KMS-11 (cell line): ENCODE measurements at regions not wholly inside any gene's neighbourhood (a gene's known extent, or its start where the extent isn't known, plus 50 kb on each side); places are given as distances from the start of the nearest gene placed in this dataset.

Experiments
- H2AFZ ChIP-seq: fragments of 200-600 bp; sonication (generic); 2 replicates; pipeline ENCODE4 v1.6.1; 2016; ENCODE audit warnings: antibody characterized with exemption, mixed run types, low read depth
- H3K27ac ChIP-seq: fragments of 200-600 bp; sonication (generic); 2 replicates; pipeline ENCODE4 v1.6.1; 2016; ENCODE audit warnings: mild to moderate bottlenecking, mixed run types
- H3K27me3 ChIP-seq: fragments of 200-600 bp; sonication (generic); 2 replicates; pipeline ENCODE4 v1.6.1; 2017; ENCODE audit warnings: mild to moderate bottlenecking, low read depth, mixed run types, moderate library complexity; ENCODE audit not compliant: insufficient read depth
- H3K36me3 ChIP-seq: fragments of 200-600 bp; sonication (generic); 2 replicates; pipeline ENCODE4 v1.6.1; 2017; ENCODE audit warnings: mild to moderate bottlenecking, mixed run types; ENCODE audit not compliant: insufficient read depth
- H3K4me1 ChIP-seq: fragments of 200-600 bp; sonication (generic); 2 replicates; pipeline ENCODE4 v1.6.1; 2016; ENCODE audit warnings: mild to moderate bottlenecking, low read depth, mixed run types; ENCODE audit not compliant: poor library complexity, severe bottlenecking
- H3K4me2 ChIP-seq: fragments of 200-600 bp; sonication (generic); 2 replicates; pipeline ENCODE4 v1.7.0; 2016; ENCODE audit warnings: mild to moderate bottlenecking, mixed run types
- H3K4me3 ChIP-seq: fragments of 200-600 bp; sonication (generic); IDR thresholded peaks from 2 replicates; pipeline ENCODE4 v1.6.1; 2017; ENCODE audit warnings: low read depth, low read length, mixed read lengths; ENCODE audit not compliant: insufficient read depth
- H3K79me2 ChIP-seq: fragments of 200-600 bp; sonication (generic); 2 replicates; pipeline ENCODE4 v1.6.1; 2016; ENCODE audit warnings: low read depth, mixed run types; ENCODE audit not compliant: insufficient read depth
- H3K9ac ChIP-seq: fragments of 200-600 bp; sonication (generic); 2 replicates; pipeline ENCODE4 v1.6.1; 2016; ENCODE audit warnings: mild to moderate bottlenecking, mixed run types
- H4K20me1 ChIP-seq: fragments of 200-600 bp; sonication (generic); 2 replicates; pipeline ENCODE4 v1.6.1; 2016; ENCODE audit warnings: mild to moderate bottlenecking, mixed run types; ENCODE audit not compliant: insufficient read depth
- TF ChIP-seq, protein P1 (sequence below): fragments of 200-600 bp; sonication (generic); conservative IDR thresholded peaks from 2 replicates; pipeline ENCODE4 v1.6.1; 2017; ENCODE audit warnings: low read depth, mild to moderate bottlenecking, antibody characterized with exemption, low read length, moderate library complexity, mixed read lengths

DNA sequence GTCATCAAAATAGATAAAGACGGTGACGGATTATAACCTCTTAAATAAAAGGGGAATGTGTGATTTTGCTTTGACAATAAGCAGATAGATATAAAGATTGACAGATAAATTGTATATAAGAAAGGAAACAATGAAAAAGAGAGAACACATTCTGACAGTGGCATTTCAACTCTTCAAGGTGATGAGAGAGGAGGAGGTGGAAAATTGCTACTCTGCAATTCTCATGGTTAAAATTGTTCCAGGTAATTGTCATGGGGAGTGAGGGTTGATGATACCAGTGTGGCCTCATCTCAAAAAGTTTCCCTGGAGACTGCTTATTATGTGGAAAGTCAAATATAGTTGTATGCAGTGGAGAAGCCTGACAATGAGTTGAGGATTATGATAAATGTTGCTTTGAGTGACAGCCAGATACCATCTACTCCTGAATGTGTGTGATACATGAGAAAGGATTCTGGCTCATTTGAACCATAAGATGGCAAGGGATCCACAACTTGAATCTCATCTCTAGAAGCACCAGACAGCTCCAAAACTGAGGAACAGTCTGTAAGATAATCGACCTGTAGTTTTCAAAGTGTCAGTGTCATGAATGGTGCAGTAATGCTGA is 1290.6 kb upstream of the CDH8 start:
- H3K9ac ChIP-seq, result no peak overlapping the region
- no peak overlapping the region for H2AFZ ChIP-seq

DNA sequence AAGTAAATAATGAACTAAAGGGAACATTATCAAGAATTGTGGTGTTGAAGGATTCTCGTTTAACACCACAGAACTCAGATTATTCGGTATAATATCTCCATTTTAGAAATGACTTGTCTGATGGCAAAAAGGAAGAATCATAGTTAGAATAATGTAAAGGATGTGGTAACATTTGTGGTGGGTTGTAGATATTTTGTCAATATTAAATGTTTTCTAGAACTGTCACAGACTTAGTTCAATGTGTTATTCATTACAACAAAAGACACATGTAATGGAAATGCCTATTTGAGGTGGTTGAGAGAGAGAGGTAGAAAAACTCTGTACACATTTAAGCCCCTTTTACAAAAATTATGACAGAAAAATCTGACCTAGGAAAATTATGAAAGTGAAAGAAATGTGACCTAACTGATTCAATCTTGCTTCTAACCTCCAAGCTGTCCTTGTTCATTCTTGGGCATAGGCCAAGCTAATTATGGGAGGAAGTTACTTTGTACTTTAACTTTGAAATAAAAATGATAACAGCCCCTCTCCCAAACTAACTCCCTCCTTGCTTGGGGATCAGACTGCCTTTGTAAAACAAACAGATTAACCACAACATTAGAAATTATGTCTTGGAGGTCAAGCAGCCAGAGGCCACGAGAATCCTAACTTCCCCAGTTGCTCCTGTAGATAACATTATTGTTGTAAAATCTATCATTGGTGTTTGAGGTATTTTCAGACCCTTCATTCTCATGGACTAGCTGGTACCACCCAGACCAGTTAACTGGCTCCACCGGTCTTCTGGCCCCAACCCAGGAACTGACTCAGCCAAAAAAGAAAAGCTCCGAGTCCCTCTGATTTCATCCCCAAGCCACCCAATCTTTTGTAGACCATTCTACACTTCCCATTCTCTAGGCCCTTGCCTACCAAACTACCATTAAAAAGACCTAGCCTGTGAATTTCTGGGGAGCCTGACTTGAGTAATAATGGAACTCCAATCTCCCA is 1287.8 kb upstream of the CDH8 start:
- Histone ChIP-seq H4K20me1 (no peaks in the 10 kb centered on the region), H3K4me1 (no peaks in the 10 kb centered on the region), H3K27ac (no peak overlapping the region), H3K9ac (no peak overlapping the region), H2AFZ (no peak overlapping the region), H3K4me3 (no peak overlapping the region), H3K27me3 (no peaks in the 10 kb centered on the region), H3K36me3 (no peaks in the 10 kb centered on the region), H3K79me2 (no peaks in the 10 kb centered on the region), H3K4me2 (no peak overlapping the region)
- TF ChIP-seq, protein P1, sequence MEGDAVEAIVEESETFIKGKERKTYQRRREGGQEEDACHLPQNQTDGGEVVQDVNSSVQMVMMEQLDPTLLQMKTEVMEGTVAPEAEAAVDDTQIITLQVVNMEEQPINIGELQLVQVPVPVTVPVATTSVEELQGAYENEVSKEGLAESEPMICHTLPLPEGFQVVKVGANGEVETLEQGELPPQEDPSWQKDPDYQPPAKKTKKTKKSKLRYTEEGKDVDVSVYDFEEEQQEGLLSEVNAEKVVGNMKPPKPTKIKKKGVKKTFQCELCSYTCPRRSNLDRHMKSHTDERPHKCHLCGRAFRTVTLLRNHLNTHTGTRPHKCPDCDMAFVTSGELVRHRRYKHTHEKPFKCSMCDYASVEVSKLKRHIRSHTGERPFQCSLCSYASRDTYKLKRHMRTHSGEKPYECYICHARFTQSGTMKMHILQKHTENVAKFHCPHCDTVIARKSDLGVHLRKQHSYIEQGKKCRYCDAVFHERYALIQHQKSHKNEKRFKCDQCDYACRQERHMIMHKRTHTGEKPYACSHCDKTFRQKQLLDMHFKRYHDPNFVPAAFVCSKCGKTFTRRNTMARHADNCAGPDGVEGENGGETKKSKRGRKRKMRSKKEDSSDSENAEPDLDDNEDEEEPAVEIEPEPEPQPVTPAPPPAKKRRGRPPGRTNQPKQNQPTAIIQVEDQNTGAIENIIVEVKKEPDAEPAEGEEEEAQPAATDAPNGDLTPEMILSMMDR, result no peak

More for the DNA sequence above, 1290.6 kb upstream of the CDH8 start:
- TF ChIP-seq, protein P1, result no peak
- Histone ChIP-seq H3K36me3 (no peaks in the 10 kb centered on the region), H3K4me2 (no peak overlapping the region), H3K27me3 (no peaks in the 10 kb centered on the region), H3K4me3 (no peak overlapping the region), H4K20me1 (no peaks in the 10 kb centered on the region), H3K4me1 (no peaks in the 10 kb centered on the region), H3K79me2 (no peaks in the 10 kb centered on the region), H3K27ac (no peak overlapping the region)

DNA sequence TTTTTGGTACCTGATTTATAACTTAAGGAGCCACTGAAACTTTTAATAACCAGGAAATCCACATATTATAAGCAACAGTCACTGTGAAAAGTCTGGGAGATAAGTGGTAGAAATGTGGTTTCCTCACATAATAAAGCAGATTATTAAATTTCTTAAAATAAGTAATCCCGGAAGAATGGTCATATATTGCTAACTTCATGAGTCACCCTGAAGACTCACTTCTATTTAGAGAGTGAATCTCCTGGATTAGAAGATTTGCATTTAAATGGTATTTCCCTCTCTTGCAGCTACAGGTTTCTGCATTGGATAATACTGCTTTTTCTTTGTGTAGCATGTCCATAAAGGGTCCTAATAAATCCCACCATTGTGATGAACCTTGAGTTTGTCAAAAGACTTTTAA is 1286.8 kb upstream of the CDH8 start:
- no peaks in the 10 kb centered on the region for H3K36me3 ChIP-seq
- H3K4me2 ChIP-seq, result no peak overlapping the region
- H3K27ac ChIP-seq, result no peak overlapping the region
- H3K4me3 ChIP-seq, result no peak overlapping the region
- no peaks in the 10 kb centered on the region for H4K20me1 ChIP-seq
- no peaks in the 10 kb centered on the region for H3K79me2 ChIP-seq
- H3K27me3 ChIP-seq, result no peaks in the 10 kb centered on the region
- H3K9ac ChIP-seq, result no peak overlapping the region
- TF ChIP-seq, protein P1, result no peak
- no peaks in the 10 kb centered on the region for H3K4me1 ChIP-seq
- no peak overlapping the region for H2AFZ ChIP-seq

DNA sequence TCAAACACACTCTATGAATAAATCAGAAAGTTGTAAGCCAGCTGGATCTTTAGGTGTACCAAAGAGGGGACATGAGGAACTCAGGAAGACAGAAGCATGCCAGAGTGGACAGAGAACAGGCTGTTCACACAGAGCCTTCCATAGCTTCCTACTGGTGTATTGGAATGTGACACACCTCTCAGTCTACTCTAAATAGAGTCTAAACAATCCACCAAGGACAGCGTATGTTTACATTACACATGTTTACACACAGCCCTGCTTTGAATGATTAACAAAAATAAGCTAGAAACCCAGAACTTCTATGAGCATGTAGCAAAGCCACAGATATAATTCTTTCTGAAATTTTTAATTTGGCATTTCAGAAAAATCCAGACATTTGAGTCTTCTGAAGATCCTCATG is 1279.0 kb upstream of the CDH8 start:
- H3K36me3 ChIP-seq, result no peaks in the 10 kb centered on the region
- no peak overlapping the region for H3K27ac ChIP-seq
- H2AFZ ChIP-seq, result no peak overlapping the region
- H3K4me1 ChIP-seq, result no peaks in the 10 kb centered on the region
- no peaks in the 10 kb centered on the region for H4K20me1 ChIP-seq
- H3K4me2 ChIP-seq, result no peak overlapping the region
- TF ChIP-seq, protein P1, result no peak
- H3K27me3 ChIP-seq, result no peaks in the 10 kb centered on the region
- H3K4me3 ChIP-seq, result no peak overlapping the region
- H3K79me2 ChIP-seq, result no peaks in the 10 kb centered on the region
- no peak overlapping the region for H3K9ac ChIP-seq
